Epithelial cell of esophagus (primary cell): ENCODE measurements at regions not wholly inside any gene's neighbourhood (a gene's known extent, or its start where the extent isn't known, plus 50 kb on each side); places are given as distances from the start of the nearest gene placed in this dataset.

Experiments used
- DNase-seq: peaks from one replicate; pipeline ENCODE4 v3.0.0; 2010; ENCODE audit warnings: low read depth
- H3K4me3 ChIP-seq: 2 replicates; pipeline ENCODE4 v1.5.1; 2011; ENCODE audit warnings: mild to moderate bottlenecking, low read length, control low read depth
- CTCF ChIP-seq: IDR thresholded peaks from 2 replicates; pipeline ENCODE4 v1.5.1; 2011; ENCODE audit warnings: low read depth, mild to moderate bottlenecking, low read length, control low read depth, inconsistent platforms; ENCODE audit not compliant: insufficient read depth; ENCODE audit errors: missing control alignments

GRCh38 chr18:68438983-68439382 lies 275.9 kb downstream of the TMX3 start:
- DNase-seq = peak; percentile 54

GRCh38 chr18:68438536-68438935 lies 276.4 kb downstream of the TMX3 start:
- no peak overlapping the region for H3K4me3 ChIP-seq
- TF ChIP-seq CTCF = no peak
- no peak for DNase-seq

More at GRCh38 chr18:68438983-68439382, 275.9 kb downstream of the TMX3 start:
- H3K4me3 ChIP-seq = no peak overlapping the region
- TF ChIP-seq CTCF = no peak

GRCh38 chr18:68436485-68436884 lies 278.4 kb downstream of the TMX3 start:
- peak; percentile 80 for DNase-seq
- no peak for TF ChIP-seq CTCF
- H3K4me3 ChIP-seq = no peak overlapping the region

GRCh38 chr18:68435581-68435980 lies 279.3 kb downstream of the TMX3 start:
- no peak overlapping the region for H3K4me3 ChIP-seq
- DNase-seq = no peak
- no peak for TF ChIP-seq CTCF

- no peak for TF ChIP-seq CTCF
- no peak overlapping the region for H3K4me3 ChIP-seq
- DNase-seq = peak; percentile 57
Observed at GRCh38 chr18:68431922-68432198, 283.0 kb downstream of the TMX3 start.

- H3K4me3 ChIP-seq = no peak overlapping the region
- no peak for TF ChIP-seq CTCF
- DNase-seq = no peak
Observed at GRCh38 chr18:68431111-68431921, 283.6 kb downstream of the TMX3 start.

GRCh38 chr18:68429841-68430240 lies 285.1 kb downstream of the TMX3 start:
- H3K4me3 ChIP-seq = no peak overlapping the region
- DNase-seq = peak; percentile 70
- TF ChIP-seq CTCF = no peak
